GM06990 (cell line): ENCODE measurements at regions not wholly inside any gene's neighbourhood (a gene's known extent, or its start where the extent isn't known, plus 50 kb on each side); places are given as distances from the start of the nearest gene placed in this dataset.
A peak's percentile ranks its signal among the peaks of the same experiment; 100 is the strongest.

Source experiments
- DNase-seq: peaks from one replicate; pipeline ENCODE4 v3.0.0-alpha.2; 2011; ENCODE audit not compliant: insufficient read length; ENCODE audit errors: extremely low read depth
- H3K27me3 ChIP-seq: replicated peaks from 2 replicates; pipeline ENCODE4 v1.6.0; 2011; ENCODE audit warnings: low read length; ENCODE audit not compliant: control insufficient read depth, insufficient read depth
- H3K36me3 ChIP-seq: 2 replicates; pipeline ENCODE4 v1.5.1; 2011; ENCODE audit warnings: low read length; ENCODE audit not compliant: control insufficient read depth, insufficient read depth
- H3K4me3 ChIP-seq: replicated peaks from 2 replicates; pipeline ENCODE4 v1.5.1; 2011; ENCODE audit warnings: low read depth, mild to moderate bottlenecking, control low read depth, low read length
- TF ChIP-seq, protein P1 (sequence below): IDR thresholded peaks from 2 replicates; pipeline ENCODE4 v1.5.1; 2011; ENCODE audit warnings: low read length, control low read depth, mild to moderate bottlenecking, inconsistent platforms; ENCODE audit not compliant: insufficient read depth, poor library complexity, severe bottlenecking

DNA sequence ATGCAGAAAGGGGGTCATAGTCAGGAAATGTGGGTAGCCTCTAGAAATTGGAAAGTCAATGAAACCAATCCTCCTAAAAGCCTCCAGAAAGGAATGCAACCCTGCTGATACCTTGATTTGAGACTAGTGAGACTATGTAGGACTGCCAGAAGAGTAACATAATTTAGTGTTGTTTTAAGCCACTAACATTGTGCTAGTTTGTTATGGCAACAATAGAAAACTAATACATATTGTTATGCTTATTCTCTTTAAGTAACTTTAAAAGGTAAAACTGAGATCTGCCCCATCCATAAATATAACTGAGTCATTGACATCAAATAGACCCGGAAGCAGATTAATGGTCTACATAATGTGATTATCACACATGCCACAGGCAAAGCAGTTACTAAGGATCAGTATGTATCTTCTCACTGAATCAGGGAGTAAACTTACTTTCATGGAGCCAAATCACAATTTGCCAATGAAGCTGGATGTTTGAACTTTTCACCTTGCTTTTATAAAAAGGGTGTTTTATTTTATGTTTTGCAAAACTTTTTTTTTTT, 146.4 kb upstream of the TMEM106B start:
- DNase-seq, result no peak
- Histone ChIP-seq H3K27me3 (no peaks in the 10 kb centered on the region), H3K36me3 (no peaks in the 10 kb centered on the region), H3K4me3 (no peak overlapping the region)
- TF ChIP-seq, protein P1, sequence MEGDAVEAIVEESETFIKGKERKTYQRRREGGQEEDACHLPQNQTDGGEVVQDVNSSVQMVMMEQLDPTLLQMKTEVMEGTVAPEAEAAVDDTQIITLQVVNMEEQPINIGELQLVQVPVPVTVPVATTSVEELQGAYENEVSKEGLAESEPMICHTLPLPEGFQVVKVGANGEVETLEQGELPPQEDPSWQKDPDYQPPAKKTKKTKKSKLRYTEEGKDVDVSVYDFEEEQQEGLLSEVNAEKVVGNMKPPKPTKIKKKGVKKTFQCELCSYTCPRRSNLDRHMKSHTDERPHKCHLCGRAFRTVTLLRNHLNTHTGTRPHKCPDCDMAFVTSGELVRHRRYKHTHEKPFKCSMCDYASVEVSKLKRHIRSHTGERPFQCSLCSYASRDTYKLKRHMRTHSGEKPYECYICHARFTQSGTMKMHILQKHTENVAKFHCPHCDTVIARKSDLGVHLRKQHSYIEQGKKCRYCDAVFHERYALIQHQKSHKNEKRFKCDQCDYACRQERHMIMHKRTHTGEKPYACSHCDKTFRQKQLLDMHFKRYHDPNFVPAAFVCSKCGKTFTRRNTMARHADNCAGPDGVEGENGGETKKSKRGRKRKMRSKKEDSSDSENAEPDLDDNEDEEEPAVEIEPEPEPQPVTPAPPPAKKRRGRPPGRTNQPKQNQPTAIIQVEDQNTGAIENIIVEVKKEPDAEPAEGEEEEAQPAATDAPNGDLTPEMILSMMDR, result no peak

- DNase-seq, result no peak
- H3K27me3 ChIP-seq, result no peaks in the 10 kb centered on the region
- TF ChIP-seq, protein P1, result no peak
- no peaks in the 10 kb centered on the region for H3K36me3 ChIP-seq
- no peak overlapping the region for H3K4me3 ChIP-seq
These were observed 145.1 kb upstream of the TMEM106B start for GRCh38 chr7:12066004-12066403.

DNA sequence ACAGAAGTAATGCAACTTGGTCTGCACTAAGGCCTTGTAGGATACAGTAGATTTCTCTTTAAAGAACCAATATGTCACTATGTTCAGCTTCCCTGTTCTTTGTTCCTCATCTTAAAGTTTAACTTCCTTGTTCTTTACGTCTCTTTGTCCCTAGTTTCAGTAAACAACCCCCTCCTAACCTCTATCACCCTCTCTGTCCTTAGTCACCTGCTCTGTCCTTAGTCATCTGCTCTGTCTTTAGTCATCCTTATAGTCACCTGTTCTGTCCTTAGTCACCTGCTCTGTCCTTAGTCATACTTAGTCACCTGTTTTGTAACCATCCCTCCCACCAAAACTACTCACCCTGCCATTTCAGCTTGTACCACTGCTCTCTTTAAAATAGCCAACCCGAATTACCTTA, 144.6 kb upstream of the TMEM106B start:
- DNase-seq, result no peak

DNA sequence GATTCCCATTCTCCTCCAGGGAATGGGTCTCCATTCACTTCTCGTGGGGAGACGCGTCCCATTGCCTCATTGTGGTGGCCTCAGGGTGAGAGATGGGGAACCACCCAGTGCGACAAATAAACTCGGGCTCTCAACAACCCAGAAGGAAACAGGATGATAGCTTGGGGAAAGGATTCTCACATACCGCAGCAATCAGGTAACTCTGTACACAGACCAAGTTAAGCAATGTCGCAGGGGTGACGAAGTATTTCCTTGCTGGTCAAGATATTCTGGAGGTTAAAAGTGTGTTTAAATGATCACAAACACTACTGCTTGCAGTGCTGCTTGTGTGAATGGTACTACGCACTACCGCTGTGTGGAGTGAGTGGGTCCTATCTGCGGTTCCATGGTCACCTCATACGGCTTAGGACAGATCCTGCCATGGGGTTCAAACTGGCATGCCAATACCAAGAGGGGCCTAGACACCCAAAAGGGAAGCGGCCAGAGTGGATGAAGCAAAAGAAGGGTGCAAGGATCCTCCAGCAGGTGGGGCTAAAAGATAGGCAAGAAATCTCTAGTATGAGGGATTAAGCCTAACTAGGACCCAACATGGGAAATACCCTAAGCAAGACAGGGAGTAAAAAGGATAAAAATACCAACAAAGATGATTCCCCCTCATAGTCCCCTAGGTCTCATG, 143.8 kb upstream of the TMEM106B start:
- H3K36me3 ChIP-seq, result no peaks in the 10 kb centered on the region
- TF ChIP-seq, protein P1, result peak; percentile 68
- H3K27me3 ChIP-seq, result no peaks in the 10 kb centered on the region
- no peak overlapping the region for H3K4me3 ChIP-seq
- DNase-seq, result peak; percentile 1

More for the DNA sequence above, 144.6 kb upstream of the TMEM106B start:
- H3K36me3 ChIP-seq, result no peaks in the 10 kb centered on the region
- H3K27me3 ChIP-seq, result no peaks in the 10 kb centered on the region
- TF ChIP-seq, protein P1, result no peak
- no peak overlapping the region for H3K4me3 ChIP-seq

- DNase-seq, result no peak
- Histone ChIP-seq H3K27me3 (no peaks in the 10 kb centered on the region), H3K36me3 (no peaks in the 10 kb centered on the region), H3K4me3 (no peak overlapping the region)
- TF ChIP-seq, protein P1, result no peak
These were observed 141.3 kb upstream of the TMEM106B start for GRCh38 chr7:12069757-12070156.

- Histone ChIP-seq H3K4me3 (no peak overlapping the region), H3K27me3 (no peaks in the 10 kb centered on the region), H3K36me3 (no peaks in the 10 kb centered on the region)
- DNase-seq, result no peak
- TF ChIP-seq, protein P1, result no peak
These were observed 136.2 kb upstream of the TMEM106B start for GRCh38 chr7:12074889-12075288.
